ENCODE measurements at regions not wholly inside any gene's neighbourhood (a gene's known extent, or its start where the extent isn't known, plus 50 kb on each side); places are given as distances from the start of the nearest gene placed in this dataset.

DNA sequence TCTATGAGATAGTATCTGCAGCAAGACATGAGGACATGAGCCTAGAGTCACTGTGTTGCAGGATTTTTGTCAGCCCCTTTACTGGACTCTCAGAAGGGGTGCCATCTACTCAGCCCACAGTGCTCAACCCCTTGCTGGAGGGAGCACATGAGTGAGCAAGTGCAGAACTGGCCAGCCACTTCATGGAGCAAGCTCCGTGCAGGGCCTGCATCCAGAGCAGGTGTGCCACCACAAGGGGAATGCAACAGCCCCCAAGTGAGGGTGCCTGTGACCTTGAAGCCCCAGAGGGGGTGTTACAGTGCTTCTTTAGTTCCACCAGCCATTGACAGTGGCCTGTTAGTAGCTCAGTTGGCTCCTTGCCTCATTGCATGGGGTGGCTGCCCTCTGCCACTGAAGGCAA lies 649.7 kb downstream of the PLPP3 start:
- DNase-seq (ENCODE audit: low spot score), result no peak

DNA sequence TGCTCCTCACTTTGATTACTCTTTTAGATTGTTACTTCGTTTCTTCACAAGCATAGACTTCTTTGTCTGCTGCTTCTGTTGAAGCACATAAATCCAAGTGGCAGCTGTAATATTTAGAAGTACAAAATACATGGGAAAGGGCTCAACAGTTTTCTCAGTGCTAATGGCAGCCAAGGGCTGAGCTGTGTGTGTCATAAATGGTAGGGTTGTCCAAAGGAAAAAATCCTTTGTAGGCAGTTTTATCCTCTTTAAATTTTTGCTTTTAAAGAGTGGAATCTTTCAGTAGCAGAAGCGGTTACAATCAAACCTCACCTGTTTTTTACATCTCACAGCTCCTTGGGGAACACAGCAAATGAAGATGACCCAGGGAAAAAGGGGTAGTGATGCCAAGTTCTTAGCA lies 650.8 kb downstream of the PLPP3 start:
- no peak for DNase-seq (ENCODE audit: low spot score)

DNA sequence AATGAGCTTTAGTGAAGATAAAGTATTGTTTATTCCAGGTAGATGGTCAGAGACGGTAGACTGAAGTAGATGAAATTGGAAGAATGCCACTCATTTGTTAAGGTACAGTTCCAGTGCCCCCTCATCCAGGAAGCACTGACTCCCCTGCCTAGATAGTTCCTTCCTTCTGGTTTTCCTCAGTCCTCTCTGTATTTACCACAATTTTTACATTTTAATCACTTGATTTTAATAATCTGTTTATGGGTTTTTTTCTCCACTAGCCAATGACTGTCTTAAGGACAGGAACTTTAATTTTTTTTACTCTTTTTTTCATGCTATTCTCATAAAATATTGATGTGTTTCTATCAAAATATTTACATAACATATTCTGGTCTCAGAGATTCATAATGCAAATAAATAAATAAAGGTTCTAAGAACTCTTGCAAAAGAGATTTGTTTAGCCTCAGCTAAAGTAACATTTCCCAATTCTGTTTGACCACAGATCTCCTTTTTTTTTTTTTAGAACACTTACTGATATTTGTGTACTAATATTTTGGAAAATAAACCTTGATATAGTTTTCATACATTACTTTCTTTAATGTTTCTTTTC lies 651.6 kb downstream of the PLPP3 start:
- DNase-seq (ENCODE audit: low spot score), result no peak

DNA sequence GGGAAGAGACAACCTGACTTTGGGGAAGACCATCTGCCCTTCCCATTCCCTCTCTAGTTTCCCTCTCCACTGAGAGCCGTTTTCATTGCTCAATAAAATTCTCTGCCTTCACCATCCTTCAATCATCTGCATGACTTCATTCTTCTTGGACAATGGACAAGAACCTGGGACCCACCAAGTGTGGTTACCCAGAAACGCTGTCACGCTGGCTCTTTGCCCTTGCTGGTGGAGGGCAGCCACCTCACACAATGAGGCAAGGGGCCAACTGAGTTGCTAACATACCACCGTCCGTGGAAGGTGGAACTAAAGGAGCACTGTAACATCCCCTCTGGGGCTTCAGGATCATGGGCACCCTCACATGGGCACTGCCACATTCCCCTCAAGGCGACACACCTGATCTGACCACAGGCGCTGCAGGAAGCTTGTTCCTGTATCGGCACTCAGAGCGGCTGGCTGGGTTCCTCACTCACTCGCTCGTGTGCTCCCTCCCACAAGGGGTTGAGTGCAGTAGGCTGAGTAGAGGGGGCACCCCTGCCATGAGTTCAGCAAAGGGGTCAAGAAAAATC lies 652.4 kb downstream of the PLPP3 start:
- DNase-seq (ENCODE audit: low spot score), result no peak

DNA sequence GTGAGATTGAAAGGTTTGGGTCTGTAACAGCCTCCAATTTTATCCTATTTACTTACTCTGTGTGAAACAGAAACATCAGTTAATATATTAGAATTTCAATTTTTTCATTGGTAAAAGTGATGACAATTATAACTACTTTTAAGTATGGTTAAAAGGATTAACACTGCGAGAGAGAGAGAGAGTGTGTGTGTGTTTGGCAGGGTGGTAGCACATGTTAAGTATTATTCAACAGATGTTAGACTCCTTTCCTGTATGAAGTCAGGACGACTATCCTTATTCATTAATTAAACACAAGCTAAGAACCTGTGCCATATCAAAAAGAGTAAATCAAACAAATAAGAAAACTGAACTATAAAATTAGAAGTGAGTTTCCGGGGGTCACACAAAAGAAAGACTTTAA lies 662.5 kb downstream of the PLPP3 start:
- DNase-seq (ENCODE audit: low spot score), result no peak

DNA sequence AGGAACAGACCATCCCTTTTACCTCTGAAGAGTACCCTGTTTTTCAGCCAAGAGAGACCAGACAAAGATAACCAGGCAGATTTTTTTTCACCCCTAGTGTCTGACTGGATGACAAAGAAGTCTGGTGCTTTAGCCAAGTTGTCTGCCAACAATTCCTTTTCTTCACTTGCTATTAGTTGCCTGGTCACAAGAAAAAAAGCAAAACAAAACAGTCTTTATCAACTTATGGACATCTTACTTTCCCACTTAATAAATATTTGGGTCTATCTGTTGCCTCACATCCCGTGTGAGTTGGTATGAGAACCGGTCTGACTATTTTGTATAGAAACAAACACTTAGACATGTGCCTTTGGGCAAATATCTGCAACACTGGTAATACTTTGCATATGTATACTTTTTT lies 662.9 kb downstream of the PLPP3 start:
- DNase-seq (ENCODE audit: low spot score), result peak; percentile 46

DNA sequence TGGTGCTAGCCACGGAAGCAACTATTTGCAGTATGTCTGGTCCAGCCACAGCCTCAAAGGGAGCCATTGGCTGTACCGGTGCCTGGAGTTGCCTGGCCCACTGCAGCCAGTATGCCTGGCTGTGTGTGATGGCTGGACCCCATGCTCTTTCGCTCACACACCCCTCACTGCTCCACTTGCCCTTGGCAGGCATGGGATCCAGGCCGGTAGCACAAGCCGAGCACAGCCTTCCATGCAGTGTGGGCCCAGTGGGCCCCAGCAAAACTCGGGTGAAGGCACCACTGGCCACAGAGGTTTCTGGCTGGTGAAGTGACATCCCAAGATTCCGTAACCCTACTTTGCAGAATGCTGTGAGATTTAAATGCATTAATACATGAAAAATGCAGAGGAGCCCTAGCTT lies 665.8 kb downstream of the PLPP3 start:
- no peak for DNase-seq (ENCODE audit: low spot score)

DNA sequence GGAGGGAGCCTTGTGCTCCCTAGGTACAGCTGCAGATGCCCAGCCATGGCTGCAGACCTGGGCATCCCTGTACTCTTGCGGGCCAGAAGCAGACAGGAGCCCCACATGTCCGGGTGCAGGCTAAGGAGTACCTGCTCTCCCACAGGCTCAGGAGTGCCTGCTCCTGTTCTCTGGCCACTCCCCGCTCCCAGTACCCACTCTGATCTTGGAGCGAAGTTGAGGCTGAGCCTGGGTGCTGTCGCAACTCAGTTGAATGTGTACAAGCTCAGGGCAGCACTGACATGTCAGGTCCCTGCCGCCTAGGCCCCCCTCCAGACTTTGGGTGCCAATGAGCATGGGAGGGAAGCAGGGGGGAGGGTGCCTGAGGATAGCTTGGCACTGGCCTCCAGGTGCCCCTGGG lies 666.9 kb downstream of the PLPP3 start:
- DNase-seq (ENCODE audit: low spot score), result no peak

DNA sequence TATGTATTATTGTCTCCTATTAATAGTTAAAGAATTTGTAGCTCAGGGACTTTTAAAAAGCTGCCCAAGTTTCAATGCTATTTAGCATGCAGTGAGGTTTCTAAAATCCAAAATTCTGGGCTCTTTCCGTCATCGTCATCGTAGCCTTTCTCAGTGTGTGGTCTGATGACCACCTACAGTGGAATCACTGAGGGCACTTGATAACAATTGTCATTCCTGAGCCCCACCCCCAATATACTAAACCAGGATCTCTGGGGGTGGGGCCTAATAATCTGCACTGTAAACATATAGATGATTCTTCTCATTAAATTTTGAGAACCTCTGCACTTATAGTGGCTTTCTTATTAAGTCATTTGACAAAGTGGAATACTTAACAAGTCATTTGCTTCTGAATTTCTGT lies 674.8 kb downstream of the PLPP3 start:
- no peak for DNase-seq (ENCODE audit: low spot score)

DNA sequence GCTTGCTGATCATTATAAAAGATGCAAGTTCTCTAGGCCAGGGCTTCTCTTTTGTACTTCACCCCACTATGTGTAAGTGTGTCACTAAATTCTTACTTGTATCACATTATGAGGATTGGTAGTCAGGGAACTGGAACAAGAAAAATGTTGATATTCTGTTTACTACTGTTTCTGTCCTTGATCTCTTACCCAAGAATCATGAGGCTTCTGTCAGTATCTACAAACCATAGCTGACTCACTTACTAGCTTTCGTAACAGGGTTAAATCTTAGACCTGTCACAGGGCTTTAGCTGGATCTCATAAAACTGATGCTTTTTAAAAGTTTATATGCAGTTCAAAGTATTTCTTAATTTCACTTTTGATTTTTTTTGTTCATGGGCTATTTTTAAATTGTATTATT lies 681.2 kb downstream of the PLPP3 start:
- DNase-seq (ENCODE audit: low spot score), result peak; percentile 68

DNA sequence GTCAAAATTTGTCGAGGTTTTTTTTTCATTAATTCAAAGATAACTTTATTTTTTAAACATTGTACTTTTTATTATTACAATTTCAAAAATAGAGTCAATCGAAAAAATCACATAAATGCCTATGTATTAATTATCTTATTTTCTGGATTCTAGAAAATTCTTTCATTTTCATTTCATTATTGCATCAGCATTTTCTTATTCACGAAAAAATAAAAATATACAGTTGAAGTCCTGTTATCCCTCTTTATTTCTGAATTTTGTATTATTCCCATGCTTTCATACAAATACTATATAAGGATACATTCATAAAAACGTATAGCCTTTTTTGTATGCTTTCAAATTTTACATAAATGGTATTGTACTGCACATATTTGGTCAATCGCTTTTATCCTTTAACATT lies 681.0 kb upstream of the USP24 start:
- DNase-seq (ENCODE audit: low spot score), result no peak

DNA sequence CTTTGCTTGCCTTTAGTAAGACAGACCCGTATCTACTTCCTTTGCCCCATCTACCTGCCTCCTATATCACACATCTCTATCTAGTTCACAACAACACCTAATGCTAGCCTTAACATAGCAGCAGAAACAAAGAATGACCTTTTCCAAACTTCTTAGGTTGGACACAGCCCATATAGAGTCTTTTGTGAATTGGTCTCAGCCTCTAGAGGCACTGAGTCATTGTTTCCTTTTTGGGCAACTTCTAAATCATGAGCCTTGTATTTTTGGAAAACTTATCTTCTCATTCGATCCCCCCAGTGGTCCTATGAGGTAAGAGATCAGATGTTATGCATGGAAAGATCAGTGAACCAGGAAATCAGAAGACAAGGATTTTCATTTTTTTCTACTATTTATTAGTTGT lies 679.4 kb upstream of the USP24 start:
- no peak for DNase-seq (ENCODE audit: low spot score)

DNA sequence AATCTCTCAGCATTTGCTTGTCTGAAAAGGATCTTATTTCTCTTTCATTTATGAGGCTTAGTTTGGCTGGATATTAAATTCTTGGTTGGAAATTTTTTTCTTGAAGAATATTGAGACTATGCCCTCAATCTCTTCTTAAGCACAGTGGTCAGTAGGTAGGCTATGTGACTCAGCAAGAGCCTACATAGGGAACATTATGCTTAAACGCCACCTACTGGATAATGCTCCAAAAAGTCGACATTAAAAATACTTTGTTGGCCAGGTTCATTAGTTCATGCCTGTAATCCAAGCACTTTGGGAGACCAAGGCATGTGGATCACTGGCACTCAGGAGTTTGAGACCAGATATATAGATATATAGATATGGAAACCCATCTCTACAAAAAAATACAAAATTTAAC lies 678.0 kb upstream of the USP24 start:
- no peak for DNase-seq (ENCODE audit: low spot score)

DNA sequence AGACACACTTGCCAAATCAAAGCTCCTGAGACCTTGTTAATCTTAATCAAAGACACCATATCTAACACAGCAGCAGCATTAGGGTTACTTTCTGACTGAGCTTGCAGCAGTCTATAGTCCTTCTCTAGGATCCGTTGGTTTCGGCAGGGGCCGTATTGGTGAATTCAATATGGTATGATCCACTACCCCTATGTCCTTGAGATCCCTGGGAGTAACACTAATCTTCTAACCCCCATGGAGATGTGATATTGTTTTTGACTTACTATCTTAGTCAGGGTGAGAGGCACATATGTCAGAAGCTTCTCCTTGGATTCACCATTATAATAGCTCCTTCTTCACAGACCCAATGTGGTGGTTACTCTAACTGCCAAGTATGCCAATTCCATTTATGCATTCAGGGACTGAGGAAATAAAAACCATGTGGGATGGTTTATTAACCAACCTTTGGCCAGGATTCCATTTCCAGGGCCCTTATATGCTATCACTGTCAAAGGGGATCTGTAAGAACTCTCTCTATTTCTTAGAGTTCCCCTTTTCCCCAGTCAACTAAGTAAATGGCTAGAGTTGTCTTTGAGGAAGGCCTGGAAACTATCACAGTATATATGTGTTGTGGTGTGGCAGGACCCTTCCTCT lies 673.6 kb upstream of the USP24 start:
- DNase-seq (ENCODE audit: low spot score), result no peak

DNA sequence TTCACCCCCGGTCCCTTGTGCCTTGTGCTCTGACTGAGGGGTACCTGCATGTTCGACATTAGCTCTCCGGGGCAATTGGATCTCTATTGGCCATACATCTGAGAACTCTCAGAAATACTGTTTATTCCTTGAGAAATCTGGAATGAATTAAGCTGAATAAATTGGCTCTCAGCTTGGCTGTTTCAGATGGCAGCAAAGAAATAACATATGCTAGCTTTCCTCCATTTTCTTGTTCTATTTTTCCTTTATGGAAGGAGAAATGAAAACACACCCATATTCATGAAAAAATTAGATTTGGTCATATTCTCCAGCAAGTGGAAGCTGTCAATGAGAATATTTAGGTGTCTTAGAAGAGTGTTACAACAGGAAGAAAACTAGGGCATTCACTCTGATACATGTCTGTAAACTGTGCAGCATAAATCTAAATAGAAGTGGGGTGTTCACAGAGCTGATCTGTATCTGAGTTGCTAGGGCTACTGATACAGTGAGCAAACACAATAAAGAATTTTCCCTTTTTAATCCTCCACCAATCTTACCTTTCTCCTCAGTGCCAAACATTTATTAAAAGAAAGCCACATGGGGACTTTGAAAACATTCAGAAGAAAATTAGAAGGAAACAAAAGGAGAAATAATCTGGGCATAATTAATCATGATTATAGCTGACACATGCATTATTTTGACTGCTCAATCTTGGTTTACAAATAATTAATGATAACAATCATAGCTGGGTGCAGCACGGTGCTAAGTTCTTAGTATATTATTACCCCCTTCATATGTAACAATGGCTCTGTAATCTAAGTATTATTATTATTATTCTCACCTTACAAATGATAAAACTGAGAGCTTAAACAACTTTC lies 671.9 kb upstream of the USP24 start:
- DNase-seq (ENCODE audit: low spot score), result no peak

DNA sequence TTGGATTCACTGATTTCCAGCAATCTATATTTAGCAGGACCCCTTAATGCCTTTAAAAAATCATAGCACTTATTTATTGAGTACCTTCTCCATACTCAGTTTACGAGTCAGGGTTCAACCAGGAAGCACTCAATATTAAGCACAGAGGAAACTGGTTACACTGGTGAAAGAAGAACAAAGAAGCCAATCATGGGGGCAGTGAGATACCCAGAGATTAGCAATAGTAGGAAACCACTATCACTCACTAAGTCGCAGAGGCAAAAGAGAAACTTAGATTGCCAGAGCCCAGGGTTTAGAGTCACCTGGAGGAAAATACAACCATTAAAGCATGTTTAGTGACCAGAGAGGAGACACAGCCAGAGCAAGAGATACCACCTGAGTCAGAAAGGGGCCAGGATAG lies 670.5 kb upstream of the USP24 start:
- DNase-seq (ENCODE audit: low spot score), result no peak

DNA sequence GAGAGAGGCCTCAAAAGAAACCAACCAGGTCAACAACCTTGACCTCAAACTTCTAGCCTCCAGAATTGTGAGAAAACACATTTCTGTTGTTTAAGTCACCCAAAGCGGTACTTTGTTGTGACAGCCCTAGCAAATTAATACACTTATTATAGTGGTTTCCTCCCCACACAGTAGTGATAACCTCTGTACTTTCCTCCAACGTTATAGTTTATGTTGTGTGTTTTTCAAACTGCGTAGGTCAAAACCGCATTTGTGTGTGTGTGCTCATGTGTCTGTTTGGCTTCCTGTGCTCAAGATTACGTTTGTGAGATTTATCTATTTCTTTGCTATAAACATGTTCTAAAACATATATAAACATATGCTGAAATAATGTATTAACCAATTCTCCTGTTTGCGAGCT lies 667.8 kb upstream of the USP24 start:
- DNase-seq (ENCODE audit: low spot score), result no peak

DNA sequence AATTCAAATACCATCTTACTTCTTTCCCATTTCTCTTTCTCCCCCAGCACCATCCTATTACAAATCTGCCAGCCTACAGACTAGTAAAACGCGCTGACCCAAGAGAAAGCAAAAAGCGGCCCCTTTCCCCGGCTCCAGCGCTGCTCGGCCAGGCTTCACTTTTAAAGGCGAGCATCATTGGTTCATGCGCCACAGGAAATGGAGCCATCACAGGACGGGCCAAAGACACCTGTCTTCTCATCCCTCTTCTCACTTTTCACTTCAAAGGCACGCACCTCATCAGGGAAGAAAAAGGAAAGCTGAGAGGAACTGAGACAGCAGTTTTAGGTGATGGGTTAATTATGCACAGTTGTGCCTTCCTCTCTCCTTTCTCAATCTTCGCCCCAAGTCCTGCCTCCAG lies 664.2 kb upstream of the USP24 start:
- no peak for DNase-seq (ENCODE audit: low spot score)

DNA sequence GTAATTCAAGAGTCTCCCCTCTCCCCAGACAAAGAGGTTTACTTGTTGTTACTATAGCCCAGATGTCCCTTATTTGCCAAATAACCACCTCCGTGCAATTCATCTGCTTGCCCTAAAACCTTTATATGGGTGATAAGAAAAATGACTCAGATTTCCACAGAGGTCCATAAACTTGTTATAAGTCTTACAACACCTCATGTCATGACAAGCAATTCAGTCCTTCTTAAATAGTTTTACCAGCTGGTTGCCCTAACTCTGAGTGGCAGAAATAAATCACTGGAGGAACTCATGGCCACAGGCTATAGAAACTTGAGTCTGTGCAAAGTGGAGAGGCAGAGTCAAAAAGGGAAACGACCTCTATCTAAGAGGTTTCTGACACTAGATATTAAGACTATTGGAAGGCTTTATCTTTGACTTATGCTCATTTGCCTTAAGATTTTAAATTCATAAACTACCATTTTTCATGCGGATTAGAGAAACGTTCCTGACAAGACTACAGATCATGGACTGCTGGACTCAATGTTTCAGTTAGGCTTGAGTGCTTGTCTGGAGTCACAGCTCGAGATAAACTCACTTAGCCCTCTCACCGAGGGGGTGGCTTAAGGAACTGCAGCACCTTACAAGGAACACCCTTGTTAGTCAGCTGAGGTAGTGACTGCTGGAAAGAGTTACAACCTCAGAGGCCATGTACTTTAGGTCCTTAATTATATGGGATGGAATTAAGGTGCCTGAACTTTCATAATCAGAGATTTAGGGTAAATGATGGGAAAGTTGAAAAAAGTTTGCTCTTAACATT lies 662.5 kb upstream of the USP24 start:
- no peak for DNase-seq (ENCODE audit: low spot score)

DNA sequence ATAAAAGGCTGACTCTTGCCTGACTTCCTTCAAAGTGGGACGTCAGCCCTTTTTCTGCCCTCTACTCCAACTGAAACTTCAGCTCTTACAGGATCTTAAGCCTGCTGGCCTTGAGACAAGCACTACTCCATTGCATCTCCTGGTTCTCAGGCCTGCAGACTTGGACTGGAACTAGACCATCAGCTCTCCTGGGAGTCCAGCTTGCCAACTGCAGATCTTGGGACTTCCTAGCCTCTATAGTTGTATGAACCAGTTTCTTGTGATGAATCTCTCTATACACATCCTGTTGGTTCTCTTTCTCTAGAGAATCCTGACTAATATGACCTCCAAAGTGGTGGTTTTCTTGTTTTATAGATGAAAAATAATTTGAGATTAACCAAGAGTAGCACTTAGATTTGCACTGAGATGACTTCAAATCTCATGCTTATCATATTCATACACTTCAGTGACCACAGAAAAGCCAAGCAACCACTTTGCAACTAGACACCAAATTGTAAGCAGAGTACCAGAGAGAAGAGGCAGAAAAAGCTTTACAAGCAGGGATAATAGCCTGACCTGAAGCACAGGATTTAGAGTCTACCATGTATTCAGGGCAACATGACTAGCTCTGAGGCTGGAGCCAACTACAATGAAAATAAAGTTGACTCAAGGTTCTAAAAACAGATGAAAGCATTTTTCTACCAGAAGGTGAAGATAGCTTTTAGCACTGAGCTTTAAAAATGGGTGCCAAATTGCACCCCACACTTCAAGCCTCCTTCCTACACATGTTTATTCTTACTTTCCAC lies 661.3 kb upstream of the USP24 start:
- no peak for DNase-seq (ENCODE audit: low spot score)

DNA sequence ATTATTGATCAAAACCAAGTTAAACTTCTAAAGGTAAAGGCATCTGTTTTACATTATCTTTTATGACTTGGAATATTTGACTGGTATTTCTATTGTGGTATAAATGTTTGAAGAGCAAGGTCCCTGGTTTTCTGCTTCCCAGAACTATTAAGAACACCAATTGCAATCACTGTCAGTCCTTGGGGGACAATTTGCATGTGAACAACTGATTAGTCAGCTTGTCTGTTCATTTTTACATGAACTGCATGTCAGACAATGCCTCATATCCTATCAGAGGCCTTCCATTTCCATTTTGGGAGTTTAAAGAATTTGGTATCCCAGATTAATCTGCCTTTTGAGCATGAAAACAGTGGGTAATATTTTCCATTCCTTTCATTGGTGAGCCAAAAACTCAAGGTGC lies 654.9 kb upstream of the USP24 start:
- peak; percentile 27 for DNase-seq (ENCODE audit: low spot score)

DNA sequence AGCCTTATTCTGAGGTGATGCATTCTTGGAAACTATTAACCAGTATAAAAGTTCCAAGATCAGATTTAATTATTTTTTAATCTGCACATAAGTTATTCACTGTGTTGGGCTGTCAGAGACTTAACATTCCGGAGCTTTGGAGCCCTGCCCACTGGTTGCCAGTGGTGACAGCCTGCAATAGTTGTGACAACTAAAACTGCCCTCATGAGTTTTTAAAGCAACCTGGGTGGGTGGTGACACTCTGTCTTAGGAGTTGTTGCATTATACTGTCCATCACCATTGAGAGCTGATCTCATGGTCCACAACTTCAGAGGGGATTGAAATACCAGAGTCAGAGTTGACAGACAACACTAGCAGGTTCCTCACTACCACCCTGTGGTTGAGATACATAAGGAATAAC lies 653.9 kb upstream of the USP24 start:
- DNase-seq (ENCODE audit: low spot score), result peak; percentile 11

Data from GM03348 (cell line).